GM19035 (cell line): ENCODE measurements at regions not wholly inside any gene's neighbourhood (a gene's known extent, or its start where the extent isn't known, plus 50 kb on each side); places are given as distances from the start of the nearest gene placed in this dataset.
"Not testable (repeated sequence)": the region's sequence is repeated elsewhere in the genome, so short reads cannot be mapped to it uniquely, and the experiment has no call there.

Source experiments
- ATAC-seq: cut with Tn5 transposase; IDR thresholded peaks from one replicate; pipeline ENCODE4 v1.9.1; 2021; ENCODE audit not compliant: unreplicated experiment

DNA sequence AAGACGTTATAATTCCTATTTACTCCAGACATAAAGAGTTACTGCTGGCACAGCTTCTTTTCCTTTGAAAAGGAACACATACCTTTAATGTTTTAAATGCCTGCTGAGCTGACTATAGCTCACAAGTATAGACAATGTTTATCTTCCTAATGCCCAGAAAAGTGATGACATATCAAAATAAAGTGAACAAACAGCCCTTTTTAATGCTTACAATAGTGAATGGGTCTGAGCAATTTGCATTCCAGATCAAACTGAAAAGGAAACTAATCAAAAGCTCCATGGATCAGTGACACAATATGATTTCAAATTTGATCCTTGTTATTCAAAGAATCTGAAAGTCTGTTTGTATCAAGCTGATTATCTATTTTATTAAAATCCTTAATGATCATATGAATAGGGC is 233.6 kb upstream of the SEMA3E start:
- no peak for ATAC-seq

DNA sequence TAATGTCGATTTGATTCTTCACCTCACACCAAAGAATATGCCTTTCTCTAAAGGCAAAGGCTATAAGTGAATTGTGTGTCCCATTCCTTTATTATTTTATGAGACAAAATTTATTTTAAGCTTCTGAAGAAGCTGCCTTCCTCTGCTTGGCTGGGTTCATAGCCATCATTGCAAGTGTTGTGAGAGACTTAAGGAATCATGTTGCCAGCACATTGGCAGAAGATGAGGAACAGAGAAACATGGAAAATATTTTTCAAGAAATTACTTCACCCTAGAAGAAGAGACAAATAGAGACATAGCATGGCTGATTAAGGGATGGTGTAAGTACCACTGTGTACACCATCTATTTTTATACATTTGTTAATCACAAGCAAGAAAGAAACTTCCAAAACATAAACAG is 230.1 kb upstream of the SEMA3E start:
- no peak for ATAC-seq

DNA sequence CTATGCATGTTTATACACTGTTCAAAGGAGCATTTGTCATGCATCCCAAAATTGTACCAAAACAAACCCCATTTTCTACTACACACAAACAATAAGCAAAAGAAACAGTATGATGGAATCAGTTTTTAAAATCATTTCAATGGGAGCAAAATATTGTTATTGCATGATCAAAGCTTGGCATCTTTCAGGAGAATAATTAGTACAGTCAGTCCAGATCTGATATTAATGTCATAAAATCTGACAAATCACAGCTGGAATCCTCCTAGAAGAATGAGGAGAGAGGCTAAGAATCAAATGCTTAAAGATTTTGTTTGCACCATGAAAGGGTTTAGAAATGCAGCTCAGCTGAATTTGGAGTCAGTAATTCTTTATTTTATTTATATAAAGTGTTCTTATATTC is 229.7 kb upstream of the SEMA3E start:
- ATAC-seq, result no peak

DNA sequence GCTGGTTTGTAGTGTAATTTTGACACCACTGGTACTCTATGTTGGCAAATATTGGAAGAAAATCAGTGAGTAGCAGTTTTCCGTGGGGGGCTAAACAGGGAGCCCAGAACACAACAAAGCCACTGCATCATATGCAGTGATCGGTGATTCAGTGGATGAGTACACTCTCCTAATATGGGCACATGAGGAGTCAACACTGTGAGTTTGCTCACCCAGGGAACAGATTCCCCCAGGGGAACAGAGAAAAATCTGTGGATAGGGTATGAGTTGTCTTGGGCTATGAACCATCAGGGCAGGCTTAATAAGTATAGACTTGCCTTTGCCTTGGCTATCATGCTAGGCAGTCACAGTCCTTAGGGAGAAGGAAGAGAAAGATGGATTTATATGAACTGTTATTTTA is 227.7 kb upstream of the SEMA3E start:
- ATAC-seq, result no peak

DNA sequence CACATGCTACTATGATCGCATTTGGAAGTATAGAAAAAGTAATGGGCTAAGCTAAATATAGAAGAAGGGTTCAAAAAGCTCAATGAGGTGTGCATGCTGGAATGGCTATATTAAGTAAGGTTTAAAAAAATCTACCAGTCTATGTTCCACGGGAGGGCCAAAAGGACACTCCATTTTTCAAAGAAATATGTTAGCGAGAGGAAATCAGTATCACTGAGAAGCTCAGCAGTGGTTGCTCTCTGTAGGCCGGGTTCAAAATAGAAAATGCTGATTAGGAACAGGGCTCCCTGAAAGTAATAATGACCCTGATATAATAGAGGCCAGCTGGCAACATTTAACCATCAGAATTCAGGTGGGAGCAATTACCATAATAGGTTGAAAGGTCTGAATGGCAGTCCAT is 224.5 kb upstream of the SEMA3E start:
- no peak for ATAC-seq

DNA sequence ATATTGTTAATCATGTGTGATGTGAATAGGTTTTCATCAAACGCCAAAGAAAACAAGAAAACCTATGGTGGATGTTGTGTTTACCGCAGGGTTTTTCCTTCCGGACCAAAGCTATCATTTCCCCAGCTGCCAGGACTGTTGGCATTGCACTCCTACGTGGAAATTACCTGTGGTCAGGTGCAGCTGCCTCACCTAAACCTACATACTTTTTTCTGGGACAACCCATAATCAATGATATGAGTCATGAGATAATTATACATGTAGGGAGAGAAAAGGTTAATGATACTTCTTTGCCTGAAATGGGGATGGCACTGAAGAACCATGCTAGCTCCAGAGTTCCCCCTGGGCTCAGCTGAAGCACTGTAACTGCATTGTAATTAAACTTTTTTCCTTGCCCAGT is 223.6 kb upstream of the SEMA3E start:
- ATAC-seq, result no peak

DNA sequence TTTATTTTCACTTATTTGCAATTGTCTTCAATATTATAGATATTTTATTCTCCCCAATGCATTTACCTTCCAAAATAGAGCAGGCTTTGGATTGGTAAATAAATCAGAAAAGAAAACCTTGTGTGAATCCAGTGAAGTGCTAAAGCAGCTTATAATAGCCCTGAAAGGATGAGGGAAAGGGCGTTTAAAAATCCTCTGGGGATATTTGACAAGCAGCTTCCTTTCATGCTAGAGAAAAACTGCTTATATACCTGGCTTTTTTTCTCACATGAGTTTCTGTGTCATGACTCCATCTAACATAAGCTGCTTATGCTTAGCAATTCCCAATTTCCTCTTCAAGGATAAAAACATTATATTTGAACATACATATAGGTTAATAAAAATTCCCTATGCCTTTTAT is 221.6 kb upstream of the SEMA3E start:
- ATAC-seq, result no peak

DNA sequence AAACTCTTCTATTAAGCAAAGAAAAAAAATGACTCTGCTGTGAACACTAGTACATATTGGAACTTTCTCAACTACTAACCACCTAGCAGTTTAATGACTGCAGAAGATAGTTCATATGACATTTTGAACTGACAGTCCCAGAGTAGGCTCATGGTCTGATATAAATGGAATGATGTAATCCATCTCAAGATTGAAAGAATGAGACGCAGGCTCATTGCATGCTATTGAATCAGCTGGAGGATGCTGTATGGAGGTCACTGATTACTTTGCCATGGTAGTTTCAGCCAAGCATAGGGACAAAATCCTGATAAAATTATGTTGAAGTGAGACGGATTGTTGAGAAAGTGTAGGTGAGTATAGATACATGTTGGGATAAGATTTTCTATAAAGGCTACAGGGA is 217.6 kb upstream of the SEMA3E start:
- no peak for ATAC-seq

DNA sequence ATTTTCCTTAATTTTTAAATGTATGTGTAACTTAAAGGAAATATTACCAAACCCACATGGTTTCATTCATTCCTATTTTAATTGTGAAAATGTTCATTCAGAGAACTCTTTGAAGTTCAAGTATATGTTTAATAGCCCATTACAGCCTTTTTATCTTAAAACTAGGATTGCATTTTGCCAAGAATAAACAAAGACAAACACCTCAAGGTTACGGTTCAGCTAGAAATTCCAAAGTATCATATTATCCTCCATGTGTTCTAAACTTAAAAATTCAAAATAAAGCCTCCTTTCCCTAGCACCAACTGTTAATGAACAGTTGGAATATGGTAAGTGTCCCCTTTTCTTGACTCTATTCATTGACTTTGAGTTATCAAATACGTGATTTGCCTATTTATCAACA is 215.6 kb upstream of the SEMA3E start:
- no peak for ATAC-seq

DNA sequence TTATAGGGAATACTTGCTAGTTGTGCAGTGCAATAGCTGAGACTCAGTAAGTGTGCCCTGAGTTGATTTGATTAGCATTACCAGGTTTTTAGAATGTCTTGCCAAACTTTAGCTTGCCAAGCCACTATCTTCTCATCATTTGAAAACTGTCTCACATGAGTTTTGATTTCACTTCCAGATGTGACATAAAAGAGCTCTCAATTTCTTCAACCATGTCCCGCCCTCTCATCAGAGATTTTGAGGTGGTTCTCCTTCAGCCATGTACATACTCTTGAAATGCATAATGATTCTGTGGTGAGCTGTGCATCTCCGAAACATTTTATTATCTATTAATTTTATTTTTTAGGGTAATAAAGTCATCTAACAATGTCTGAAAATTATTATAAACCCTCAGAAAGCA is 215.0 kb upstream of the SEMA3E start:
- ATAC-seq, result no peak

DNA sequence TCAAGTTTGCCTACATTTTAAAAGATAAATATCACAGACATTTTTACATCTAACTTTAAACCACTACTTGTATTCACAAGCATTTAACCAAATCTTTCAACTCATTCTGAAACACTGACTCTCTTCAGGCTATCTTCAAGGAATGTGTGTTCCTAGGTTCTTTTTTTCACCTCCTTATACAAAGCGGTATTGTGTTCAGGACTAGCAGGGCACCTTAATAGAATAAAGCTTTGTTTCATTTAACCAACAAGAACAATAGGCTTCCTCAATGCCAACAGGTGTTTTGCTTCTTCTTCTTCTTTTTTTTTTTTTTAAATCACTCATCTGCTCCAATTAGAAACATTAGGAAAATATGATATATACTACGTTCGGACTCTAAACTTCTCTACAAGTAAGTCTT is 212.9 kb upstream of the SEMA3E start:
- ATAC-seq, result no peak

DNA sequence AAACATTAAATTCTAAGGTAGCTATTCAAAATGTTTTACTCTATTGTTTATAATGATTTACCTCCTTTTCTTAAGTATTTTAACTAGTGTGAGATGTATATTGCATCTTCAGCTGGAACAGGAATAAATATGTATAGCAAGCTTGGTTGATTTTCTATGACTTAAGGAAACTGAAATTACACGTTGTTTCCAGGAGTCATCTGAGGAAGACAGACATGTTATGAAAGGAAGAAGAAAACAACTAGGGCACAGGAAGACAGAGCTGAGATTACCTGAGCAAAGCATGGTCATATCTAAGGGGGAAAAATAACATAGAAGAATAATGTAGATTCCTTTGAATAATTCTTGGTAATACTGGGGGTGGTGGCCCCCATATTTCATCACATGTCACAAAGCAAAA is 210.9 kb upstream of the SEMA3E start:
- ATAC-seq, result no peak

DNA sequence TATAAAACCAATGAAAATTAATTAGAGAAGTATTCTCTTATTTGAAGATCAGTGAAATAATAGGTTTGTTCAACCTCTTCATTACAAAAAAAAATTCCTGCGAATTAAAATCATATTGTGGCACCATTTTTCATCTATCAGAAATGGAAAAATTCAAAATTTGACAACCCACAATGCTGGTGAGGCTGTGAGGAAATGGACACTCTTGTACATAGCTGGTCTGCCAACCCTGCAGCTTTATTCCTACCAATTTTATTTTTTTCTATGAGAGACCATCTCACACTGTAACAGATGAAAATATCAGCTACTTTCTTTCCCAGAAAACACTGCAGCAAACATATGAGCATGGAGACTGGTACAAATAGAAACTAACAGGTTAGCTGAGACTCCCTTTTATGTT is 208.8 kb upstream of the SEMA3E start:
- no peak for ATAC-seq

DNA sequence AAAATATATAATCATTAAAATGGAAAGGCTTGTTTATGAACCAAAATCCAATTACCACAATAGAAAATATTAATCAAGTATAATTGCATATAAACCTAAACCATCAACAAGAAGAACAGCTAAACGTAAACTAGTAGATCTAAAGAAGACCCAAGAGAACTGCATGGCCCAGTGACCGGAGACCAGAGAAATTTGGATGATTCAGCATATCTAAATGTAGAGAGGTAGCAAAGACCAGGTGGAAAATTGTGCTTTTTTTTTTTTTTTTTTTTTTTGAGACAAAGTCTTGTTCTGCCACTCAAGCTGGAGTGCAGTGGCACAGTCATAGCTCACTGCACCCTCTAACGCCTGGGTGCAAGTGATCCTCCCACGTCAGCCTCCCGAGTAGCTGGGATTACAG is 207.2 kb upstream of the SEMA3E start:
- no peak for ATAC-seq

DNA sequence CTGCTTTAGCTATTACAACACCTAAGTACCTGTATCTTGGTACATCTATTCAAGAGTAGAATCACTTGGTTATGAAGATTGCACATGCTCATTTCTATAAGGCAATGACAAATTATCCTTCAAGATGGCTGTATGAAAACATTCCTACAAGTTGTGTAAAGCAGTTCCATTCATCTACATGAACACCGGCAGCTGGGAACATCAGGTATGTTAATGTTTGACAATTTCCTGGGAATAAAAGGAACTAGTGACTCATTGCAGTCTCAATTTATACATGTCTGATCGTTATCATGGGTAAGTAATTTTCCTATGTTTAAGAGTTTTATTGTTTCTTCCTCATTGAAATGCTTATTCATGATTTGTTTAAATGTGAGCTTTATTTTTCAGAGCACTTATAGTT is 203.2 kb upstream of the SEMA3E start:
- no peak for ATAC-seq

DNA sequence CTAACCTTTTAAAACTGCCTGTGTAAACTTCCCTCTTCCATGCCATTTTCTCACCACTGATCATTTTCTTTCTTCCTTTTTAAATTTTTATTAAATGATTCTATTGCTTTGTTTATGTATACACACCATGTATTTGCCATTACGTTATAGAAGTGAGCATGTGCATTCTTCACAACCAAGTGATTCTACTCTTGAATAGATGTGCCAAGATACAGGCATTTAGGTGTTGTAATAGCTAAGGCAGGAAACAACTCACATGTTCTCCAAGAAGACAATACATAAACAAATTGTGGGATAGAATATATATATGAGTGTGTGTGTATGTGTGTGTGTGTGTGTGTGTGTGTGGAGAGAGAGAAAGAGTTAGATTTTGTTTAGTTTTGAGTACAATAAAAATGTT is 202.6 kb upstream of the SEMA3E start:
- ATAC-seq, result no peak

DNA sequence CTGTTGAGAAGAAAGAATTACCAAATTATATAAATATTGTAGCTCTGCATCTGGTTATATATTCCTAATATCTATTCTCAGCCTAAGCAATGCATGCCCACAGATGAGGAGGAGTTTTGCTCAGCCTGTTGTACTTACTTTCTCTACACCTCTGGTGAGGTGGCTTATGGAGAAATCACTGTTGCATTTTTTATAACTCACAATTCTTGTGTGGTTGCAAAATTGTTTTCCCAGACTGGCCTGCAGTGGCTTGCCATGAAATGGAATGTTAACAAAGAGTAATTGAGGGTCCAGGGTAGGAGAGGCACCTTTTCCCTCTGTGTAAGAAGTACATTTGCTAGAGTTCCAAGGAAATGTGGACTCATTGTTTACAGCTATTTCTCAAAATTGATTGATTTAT is 202.0 kb upstream of the SEMA3E start:
- no peak for ATAC-seq

DNA sequence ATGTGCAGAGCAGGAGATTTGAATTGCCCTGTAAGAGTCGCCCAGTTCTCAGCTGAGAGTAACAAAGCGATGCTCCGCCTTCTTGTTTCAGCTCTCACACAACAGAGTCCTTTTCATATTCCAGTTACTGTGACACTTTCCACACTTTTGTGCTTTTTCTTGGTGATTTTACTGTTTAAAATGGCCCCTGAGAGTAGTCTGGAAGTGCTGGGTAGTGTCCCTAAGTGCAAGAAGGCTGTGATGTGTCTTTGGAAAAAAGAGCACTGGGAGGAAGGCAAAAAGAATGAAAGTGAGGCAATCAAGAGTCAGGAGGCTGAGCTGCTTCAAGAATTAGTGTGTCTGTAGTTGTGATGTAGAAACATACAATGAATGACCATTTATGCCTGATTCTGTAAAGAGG is 201.2 kb upstream of the SEMA3E start:
- ATAC-seq, result no peak

DNA sequence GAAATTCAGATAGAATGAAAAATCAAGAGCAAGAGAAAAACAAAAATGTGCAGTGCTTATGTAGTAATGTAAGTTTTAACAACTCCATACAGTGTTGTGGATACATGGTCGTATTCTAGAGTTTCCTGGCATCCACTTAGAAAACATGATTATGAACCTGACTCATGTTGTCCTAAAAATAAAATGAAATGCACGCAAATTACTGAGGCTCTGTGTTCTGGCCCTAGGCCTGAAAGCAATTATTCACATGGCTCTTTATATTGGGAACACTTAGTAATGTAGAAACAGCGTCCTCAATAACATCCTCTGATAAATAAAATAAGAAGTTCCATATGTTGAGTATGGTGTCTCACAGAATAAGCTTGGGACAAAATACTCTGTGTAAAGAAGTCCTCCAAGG is 200.2 kb upstream of the SEMA3E start:
- no peak for ATAC-seq

DNA sequence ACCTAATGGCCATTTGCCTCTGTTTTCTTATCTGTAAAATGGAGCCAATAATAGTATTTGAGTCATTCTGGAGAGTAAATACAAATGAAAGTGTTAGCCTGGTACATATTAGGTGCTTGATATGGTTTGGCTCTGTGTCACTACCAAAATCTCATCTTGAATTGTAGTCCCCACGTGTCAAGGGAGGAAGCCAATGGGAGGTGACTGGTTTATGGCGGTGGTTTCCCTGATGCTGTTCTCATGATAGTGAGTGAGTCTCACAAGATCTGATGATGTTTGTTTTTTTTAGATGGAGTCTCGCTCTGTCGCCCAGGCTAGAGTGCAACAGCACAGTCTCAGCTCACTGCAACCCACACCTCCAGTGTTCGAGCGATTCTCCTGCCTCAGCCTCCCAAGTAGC is 194.0 kb upstream of the SEMA3E start:
- no peak for ATAC-seq

DNA sequence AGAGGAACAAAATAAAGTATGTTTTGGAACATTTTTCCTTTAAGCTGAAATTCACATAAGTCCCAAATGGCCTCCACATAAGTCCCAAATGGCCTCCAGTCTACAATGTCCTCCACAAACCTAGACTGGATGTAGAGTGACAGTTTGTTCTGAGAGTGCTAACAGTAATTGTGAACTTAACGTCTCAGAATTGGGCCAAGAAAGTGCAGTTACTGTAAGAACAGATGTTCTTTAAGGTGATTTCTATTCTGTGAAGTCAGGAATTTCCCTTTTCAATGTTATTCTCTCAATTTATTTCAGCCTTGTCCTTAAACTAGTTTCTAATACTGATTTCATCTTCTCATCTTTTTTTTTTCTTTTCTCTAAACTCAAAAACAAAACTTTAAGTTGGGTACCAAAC is 188.7 kb upstream of the SEMA3E start:
- ATAC-seq, result no peak

DNA sequence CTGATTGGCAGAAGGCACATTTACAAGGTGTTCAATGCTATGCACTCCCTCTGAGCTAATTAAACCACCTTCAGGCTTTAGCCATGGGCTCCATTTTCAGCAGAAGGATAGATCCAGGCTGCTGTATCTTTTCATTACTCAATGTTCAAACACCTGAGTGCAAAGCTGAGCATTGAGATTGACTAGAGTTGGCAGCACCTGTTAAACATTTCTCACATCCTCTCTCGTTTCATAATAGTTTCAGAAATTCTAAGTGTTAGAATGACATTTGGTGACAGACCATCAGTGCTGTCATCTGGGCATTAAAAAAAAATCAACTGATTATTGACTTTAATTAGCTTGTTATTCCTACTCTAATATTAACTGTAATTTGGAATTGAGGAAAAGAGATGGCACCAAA is 187.1 kb upstream of the SEMA3E start:
- no peak for ATAC-seq

DNA sequence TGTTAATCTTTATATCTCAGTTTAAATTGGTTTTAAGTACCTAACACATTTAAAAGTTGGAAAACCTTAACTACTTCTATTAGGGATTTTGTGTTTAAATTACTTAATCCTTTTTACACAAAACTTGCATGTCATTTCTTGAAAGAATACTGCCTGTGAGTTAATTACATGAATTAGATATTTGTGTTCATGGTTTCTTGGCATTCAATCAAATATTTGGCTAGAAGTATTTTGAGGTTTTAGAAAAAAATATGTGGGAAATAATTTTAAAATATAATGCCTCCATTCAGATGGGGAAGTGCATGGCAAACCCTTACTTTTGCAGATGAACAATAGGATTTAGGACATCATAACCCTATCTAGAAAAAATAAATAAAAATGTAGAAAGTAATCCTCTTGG is 186.5 kb upstream of the SEMA3E start:
- ATAC-seq, result no peak

DNA sequence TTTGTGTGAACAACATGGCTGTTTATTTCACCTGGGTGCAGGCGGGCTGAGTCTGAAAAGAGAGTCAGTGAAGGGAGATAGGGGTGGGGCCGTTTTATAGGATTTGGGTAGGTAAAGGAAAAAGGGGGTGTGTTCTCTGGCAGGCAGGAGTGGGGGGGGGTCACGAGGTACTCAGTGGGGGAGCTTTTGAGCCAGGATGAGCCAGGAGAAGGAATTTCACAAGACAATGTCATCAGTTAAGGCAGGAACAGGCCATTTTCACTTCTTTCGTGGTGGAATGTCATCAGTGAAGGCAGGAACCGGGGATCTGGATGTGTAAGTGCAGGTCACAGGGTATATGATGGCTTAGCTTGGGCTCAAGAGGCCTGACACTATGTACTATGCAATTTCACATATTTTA is 184.8 kb upstream of the SEMA3E start:
- not testable (repeated sequence) for ATAC-seq
